ENCODE measurements at regions not wholly inside any gene's neighbourhood (a gene's known extent, or its start where the extent isn't known, plus 50 kb on each side); places are given as distances from the start of the nearest gene placed in this dataset.

GRCh38 chr1:234960722-234961455, 167.7 kb downstream of the TOMM20 start (continued):
- TF ChIP-seq, protein P1, sequence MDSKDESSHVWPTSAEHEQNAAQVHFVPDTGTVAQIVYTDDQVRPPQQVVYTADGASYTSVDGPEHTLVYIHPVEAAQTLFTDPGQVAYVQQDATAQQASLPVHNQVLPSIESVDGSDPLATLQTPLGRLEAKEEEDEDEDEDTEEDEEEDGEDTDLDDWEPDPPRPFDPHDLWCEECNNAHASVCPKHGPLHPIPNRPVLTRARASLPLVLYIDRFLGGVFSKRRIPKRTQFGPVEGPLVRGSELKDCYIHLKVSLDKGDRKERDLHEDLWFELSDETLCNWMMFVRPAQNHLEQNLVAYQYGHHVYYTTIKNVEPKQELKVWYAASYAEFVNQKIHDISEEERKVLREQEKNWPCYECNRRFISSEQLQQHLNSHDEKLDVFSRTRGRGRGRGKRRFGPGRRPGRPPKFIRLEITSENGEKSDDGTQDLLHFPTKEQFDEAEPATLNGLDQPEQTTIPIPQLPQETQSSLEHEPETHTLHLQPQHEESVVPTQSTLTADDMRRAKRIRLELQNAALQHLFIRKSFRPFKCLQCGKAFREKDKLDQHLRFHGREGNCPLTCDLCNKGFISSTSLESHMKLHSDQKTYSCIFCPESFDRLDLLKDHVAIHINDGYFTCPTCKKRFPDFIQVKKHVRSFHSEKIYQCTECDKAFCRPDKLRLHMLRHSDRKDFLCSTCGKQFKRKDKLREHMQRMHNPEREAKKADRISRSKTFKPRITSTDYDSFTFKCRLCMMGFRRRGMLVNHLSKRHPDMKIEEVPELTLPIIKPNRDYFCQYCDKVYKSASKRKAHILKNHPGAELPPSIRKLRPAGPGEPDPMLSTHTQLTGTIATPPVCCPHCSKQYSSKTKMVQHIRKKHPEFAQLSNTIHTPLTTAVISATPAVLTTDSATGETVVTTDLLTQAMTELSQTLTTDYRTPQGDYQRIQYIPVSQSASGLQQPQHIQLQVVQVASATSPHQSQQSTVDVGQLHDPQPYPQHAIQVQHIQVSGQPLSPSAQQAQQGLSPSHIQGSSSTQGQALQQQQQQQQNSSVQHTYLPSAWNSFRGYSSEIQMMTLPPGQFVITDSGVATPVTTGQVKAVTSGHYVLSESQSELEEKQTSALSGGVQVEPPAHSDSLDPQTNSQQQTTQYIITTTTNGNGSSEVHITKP (tag by site-specific recombination; IDR thresholded peaks at IDR 0.05), result 0 out of 2 replicates have a peak, but pooled peaks have one; percentile 25

DNA sequence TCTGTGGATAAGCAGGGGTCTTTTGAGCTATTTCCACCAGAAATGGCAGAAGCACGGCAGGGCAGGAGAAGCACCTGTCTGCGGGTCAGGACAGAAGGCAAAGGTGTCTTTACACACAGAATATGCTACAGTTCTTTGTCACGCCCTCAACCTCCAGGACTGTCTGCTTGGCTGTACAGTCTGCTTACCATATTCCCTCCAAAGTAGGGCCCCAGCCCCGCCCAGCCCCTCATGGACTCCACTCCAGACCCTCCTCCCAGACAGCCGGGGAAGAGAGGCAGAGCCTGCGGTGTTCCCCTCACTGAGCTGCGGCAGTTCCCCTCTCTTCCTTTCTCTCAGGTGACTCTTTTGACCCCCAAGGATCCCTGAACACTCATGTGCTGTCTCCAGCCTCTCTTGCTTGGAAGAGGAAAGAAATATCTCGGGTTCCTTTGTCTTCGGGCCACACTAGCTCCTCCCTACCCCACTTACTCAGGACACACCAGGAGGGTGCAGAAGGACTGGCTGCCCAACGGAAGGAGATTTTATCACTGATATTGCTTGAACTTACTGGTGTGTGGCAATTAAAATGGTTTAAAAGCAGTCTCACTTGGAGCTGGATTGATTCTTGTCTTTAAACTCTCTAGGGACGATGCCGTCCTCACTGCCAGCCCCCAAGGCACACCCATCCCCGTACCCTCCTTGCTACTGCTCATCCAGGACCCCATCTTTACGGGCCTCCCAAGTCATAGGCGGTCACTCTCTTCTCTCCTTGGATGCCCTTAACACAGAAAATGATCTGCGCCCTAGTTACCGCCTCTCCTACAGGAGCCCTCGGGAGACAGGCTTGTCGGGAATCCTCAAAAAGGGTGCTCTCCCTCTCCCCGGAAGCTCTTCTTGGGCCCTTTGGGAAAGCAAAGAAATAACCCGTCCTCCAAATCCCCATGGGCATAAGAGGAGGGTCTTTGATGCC, 169.7 kb downstream of the TOMM20 start:
- no peak for TF ChIP-seq ZNF48 (tag by site-specific recombination; IDR thresholded peaks at IDR 0.05)
- no peaks in the 10 kb centered on the region for H3K9me3 ChIP-seq (ENCODE audit: control insufficient read depth, insufficient read depth, low read depth, low read length)
- no peak overlapping the region; the same call in 1 of the 2 replicates for H3K27ac ChIP-seq (ENCODE audit: extremely low read depth, low read depth, low read length)
- H3K36me3 ChIP-seq (ENCODE audit: control insufficient read depth in 2 of 2, insufficient read depth in 1 of 2, low read length in 2 of 2), result no peaks in the 10 kb centered on the region
- CTCF ChIA-PET, result interaction anchor here (0.7 to 3.2 kb wide), 6 partner anchors 8 to 255 kb away, joined by 3 to 10 read pairs (median 4); no protein-coding TSS in a partner anchor
- POLR2A ChIA-PET, result interaction anchor here (1.3 kb wide), 1 partner anchor 33 kb away, joined by 4 read pairs; no protein-coding TSS in a partner anchor
- H3K4me3 ChIP-seq (ENCODE audit: low read depth, low read length), result no peak overlapping the region
- H3K4me1 ChIP-seq (ENCODE audit: control insufficient read depth, insufficient read depth, low read length), result peaks cover 33% of the 10 kb centered on the region

DNA sequence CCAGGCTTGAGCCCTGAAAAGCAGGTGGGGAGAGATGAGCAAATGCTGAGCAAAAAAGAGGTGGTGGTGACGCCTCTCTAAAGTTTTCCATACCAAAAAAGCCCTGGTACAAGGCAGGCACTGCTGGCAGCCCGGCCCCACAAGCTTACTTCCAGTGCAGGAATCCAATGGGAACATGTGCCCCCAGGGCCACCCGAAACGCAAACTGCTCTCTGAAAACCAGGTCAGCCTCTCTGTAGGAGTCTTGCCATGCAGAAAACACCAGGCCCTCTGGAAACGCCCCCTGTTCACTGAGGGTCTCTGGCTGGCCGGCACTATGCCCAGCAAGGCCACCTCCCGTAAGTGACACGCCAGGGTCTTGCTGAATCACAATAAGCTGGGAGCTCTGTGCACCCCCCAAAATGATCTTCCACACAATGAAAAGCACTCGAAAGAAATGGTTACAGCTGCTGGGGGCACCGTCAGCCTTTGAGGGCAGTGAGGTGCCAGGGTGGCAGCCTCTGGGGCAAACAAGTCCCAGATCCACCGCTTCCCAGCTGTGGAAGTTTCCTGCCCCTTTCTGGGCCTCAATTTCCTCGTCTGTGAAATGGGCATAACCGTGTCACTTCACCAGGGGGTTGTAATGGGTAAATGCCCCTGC, 170.5 kb downstream of the TOMM20 start:
- TF ChIP-seq HOXA7 (CRISPR knock-in tag; IDR thresholded peaks at IDR 0.05; ENCODE audit: borderline replicate concordance) (no peak), GLIS2 (tag by site-specific recombination; IDR thresholded peaks at IDR 0.05) (0 out of 2 replicates have a peak, but pooled peaks have one; percentile 3), ZFHX2 (tag by site-specific recombination; conservative IDR thresholded peaks at IDR 0.05) (no peak), KLF1 (tag by site-specific recombination; IDR thresholded peaks at IDR 0.05) (no peak), ZNF777 (tag by site-specific recombination; IDR thresholded peaks at IDR 0.05; ENCODE audit: borderline replicate concordance) (no peak), ZFP69B (tag by site-specific recombination; IDR thresholded peaks at IDR 0.05) (peak; percentile 11; the same call in 1 of the 2 replicates), ZNF549 (tag by site-specific recombination; IDR thresholded peaks at IDR 0.05) (no peak), ZNF112 (tag by site-specific recombination; IDR thresholded peaks at IDR 0.05) (no peak), ZNF768 (tag by site-specific recombination; IDR thresholded peaks at IDR 0.05) (no peak), ZNF580 (tag by site-specific recombination; IDR thresholded peaks at IDR 0.05) (no peak), ZNF248 (tag by site-specific recombination; IDR thresholded peaks at IDR 0.05) (no peak), ZNF37A (tag by site-specific recombination; IDR thresholded peaks at IDR 0.05) (no peak)
- peaks cover 33% of the 10 kb centered on the region for H3K4me1 ChIP-seq (ENCODE audit: control insufficient read depth, insufficient read depth, low read length)
- ChIA-PET POLR2A (interaction anchor here (0.6 to 1.9 kb wide), 4 partner anchors 17 to 346 kb away, joined by 3 to 11 read pairs (median 4); no protein-coding TSS in a partner anchor), CTCF (interaction anchor here (0.6 to 3.2 kb wide), 7 partner anchors 14 to 610 kb away, joined by 3 to 10 read pairs (median 3); no protein-coding TSS in a partner anchor)
- no peaks in the 10 kb centered on the region for H3K36me3 ChIP-seq (ENCODE audit: control insufficient read depth in 2 of 2, insufficient read depth in 1 of 2, low read length in 2 of 2)
- H3K4me3 ChIP-seq (ENCODE audit: low read depth, low read length), result no peak overlapping the region
- no peaks in the 10 kb centered on the region for H3K9me3 ChIP-seq (ENCODE audit: control insufficient read depth, insufficient read depth, low read depth, low read length)
- peak overlapping the region; percentile 65 for H3K27ac ChIP-seq (ENCODE audit: extremely low read depth, low read depth, low read length)

Measured in HEK293 (cell line).